SU-DHL-6 (cell line): ENCODE measurements at regions not wholly inside any gene's neighbourhood (a gene's known extent, or its start where the extent isn't known, plus 50 kb on each side); places are given as distances from the start of the nearest gene placed in this dataset.

Experiments
- H2AFZ ChIP-seq: fragments of 200-600 bp; sonication (generic); 2 replicates; pipeline ENCODE4 v1.6.1; 2014; ENCODE audit warnings: low read depth, mild to moderate bottlenecking, moderate library complexity, mixed read lengths, antibody characterized with exemption, low read length; ENCODE audit not compliant: severe bottlenecking
- H3F3A ChIP-seq: fragments of 200-600 bp; shearing (Covaris generic); 2 replicates; pipeline ENCODE4 v1.6.0; 2016; ENCODE audit warnings: antibody characterized with exemption, mild to moderate bottlenecking; ENCODE audit not compliant: insufficient read depth
- H3K27ac ChIP-seq: fragments of 200-600 bp; sonication (generic); 2 replicates; pipeline ENCODE4 v1.5.1; 2016; ENCODE audit warnings: low read depth, mild to moderate bottlenecking, low read length, moderate library complexity, mixed read lengths
- H3K27me3 ChIP-seq: fragments of 200-600 bp; sonication (generic), shearing (Covaris generic); 2 replicates; pipeline ENCODE4 v1.6.0; 2014; ENCODE audit warnings: mild to moderate bottlenecking, low read length
- H3K36me3 ChIP-seq: fragments of 200-600 bp; sonication (generic); 2 replicates; pipeline ENCODE4 v1.6.1; 2014; ENCODE audit warnings: mild to moderate bottlenecking, low read length, mixed read lengths
- H3K4me2 ChIP-seq: fragments of 300-600, 200-600 bp; shearing (Covaris generic), sonication (generic); 2 replicates; pipeline ENCODE4 v1.6.0; 2014; ENCODE audit warnings: low read length, low read depth, mild to moderate bottlenecking; ENCODE audit not compliant: poor library complexity, severe bottlenecking
- H3K4me3 ChIP-seq: fragments of 200-600 bp; sonication (generic); 2 replicates; pipeline ENCODE4 v1.5.1; 2014; ENCODE audit warnings: antibody characterized with exemption, low read length, mild to moderate bottlenecking, mixed read lengths; ENCODE audit not compliant: insufficient read depth, poor library complexity, severe bottlenecking
- H3K79me2 ChIP-seq: fragments of 200-600 bp; sonication (generic); 2 replicates; pipeline ENCODE4 v1.6.1; 2014; ENCODE audit warnings: mild to moderate bottlenecking, low read length, moderate library complexity; ENCODE audit not compliant: insufficient read depth
- H3K9ac ChIP-seq: fragments of 200-600 bp; sonication (generic); 2 replicates; pipeline ENCODE4 v1.7.0; 2014; ENCODE audit warnings: mild to moderate bottlenecking, low read length
- H3K9me2 ChIP-seq: fragments of 200-600 bp; sonication (generic); replicated peaks from 2 replicates; pipeline ENCODE4 v1.6.1; 2014; ENCODE audit warnings: low read length; ENCODE audit not compliant: insufficient read depth
- H3K9me3 ChIP-seq: fragments of 200-600 bp; sonication (generic); 2 replicates; pipeline ENCODE4 v1.6.1; 2014; ENCODE audit warnings: low read length, mixed read lengths; ENCODE audit not compliant: insufficient read depth
- H4K20me1 ChIP-seq: fragments of 200-600 bp; sonication (generic); 2 replicates; pipeline ENCODE4 v1.6.1; 2014; ENCODE audit warnings: low read depth, mild to moderate bottlenecking, antibody characterized with exemption, low read length, moderate library complexity, mixed read lengths
- EZH2phosphoT487 ChIP-seq: fragments of 200-600 bp; sonication (generic), shearing (Covaris generic); conservative IDR thresholded peaks from 2 replicates; pipeline ENCODE4 v1.6.1; 2018; ENCODE audit warnings: mild to moderate bottlenecking, antibody characterized with exemption, low read length, moderate library complexity, mixed read lengths
- TF ChIP-seq, protein P1 (sequence below): fragments of 200-600 bp; sonication (generic); IDR thresholded peaks from one replicate; pipeline ENCODE4 v1.5.1; 2017; ENCODE audit warnings: antibody characterized with exemption, mild to moderate bottlenecking, low read length, moderate library complexity; ENCODE audit not compliant: insufficient read depth, poor library complexity, severe bottlenecking

DNA sequence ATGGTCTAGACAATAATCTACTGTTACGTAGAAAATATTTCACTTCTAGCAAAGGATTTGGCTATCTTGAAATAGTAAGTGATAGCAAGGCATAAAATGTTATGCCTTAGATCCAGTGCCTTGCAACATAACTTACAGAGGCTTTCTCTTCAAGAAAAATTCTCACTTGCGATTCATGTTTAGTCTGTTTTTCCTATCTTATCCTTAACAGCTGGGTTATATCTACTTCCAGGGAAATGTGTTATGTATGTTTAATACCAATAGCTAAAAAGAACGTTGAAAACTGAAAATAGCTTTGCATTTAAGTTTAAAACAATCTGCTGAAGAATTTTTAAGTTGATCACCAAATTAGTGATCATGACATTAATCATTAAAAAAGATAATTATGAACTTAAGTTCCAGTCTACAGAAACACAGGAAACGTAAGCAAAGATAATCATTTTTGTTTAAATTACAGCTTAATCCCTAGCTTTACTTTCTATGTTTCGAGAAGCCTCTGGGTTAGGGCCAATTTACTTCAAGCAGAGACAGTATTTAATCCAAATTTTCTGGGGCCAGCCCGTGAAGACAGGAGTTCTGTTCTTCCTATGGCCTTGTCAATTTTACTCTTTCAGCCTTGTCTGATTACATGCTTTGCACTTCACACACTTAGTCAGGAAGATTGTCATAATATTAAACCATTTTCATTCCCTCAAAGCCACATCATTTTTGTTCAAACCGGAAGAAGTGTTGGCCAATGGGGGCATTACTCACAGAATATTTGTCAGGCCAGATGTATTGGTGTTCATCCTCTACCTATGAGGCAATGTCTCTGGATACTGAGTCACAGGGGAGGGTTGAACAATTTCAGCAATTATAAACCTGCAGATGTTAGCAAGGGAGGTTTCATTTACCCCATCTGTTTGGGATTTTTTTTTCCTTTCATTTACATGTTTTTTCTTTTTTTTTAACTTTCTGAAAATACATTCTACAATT lies 1132.9 kb upstream of the ZEB2 start:
- Histone ChIP-seq H3K4me3 (no peak overlapping the region), H3K9me3 (no peaks in the 10 kb centered on the region), H3K9ac (no peak overlapping the region), H3K4me2 (no peak overlapping the region), H3K27ac (no peak overlapping the region), H2AFZ (peak overlapping the region; percentile 22), H3K36me3 (no peaks in the 10 kb centered on the region), H3K9me2 (no peaks in the 10 kb centered on the region), H3F3A (no peaks in the 10 kb centered on the region), H3K27me3 (no peaks in the 10 kb centered on the region), H4K20me1 (no peaks in the 10 kb centered on the region), H3K79me2 (no peaks in the 10 kb centered on the region)
- TF ChIP-seq, protein P1, sequence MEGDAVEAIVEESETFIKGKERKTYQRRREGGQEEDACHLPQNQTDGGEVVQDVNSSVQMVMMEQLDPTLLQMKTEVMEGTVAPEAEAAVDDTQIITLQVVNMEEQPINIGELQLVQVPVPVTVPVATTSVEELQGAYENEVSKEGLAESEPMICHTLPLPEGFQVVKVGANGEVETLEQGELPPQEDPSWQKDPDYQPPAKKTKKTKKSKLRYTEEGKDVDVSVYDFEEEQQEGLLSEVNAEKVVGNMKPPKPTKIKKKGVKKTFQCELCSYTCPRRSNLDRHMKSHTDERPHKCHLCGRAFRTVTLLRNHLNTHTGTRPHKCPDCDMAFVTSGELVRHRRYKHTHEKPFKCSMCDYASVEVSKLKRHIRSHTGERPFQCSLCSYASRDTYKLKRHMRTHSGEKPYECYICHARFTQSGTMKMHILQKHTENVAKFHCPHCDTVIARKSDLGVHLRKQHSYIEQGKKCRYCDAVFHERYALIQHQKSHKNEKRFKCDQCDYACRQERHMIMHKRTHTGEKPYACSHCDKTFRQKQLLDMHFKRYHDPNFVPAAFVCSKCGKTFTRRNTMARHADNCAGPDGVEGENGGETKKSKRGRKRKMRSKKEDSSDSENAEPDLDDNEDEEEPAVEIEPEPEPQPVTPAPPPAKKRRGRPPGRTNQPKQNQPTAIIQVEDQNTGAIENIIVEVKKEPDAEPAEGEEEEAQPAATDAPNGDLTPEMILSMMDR: no peak
- no peak for TF ChIP-seq EZH2phosphoT487

GRCh38 chr2:145652036-145652435 lies 1132.1 kb upstream of the ZEB2 start:
- H3K79me2 ChIP-seq: no peaks in the 10 kb centered on the region
- H3K9ac ChIP-seq: no peak overlapping the region
- TF ChIP-seq, protein P1: no peak
- no peak for TF ChIP-seq EZH2phosphoT487
- no peaks in the 10 kb centered on the region for H3K36me3 ChIP-seq
- no peak overlapping the region for H3K4me2 ChIP-seq
- no peak overlapping the region for H2AFZ ChIP-seq
- H3K4me3 ChIP-seq: no peak overlapping the region
- no peaks in the 10 kb centered on the region for H3K9me2 ChIP-seq
- no peaks in the 10 kb centered on the region for H4K20me1 ChIP-seq
- H3F3A ChIP-seq: no peaks in the 10 kb centered on the region
- no peaks in the 10 kb centered on the region for H3K27me3 ChIP-seq
- H3K9me3 ChIP-seq: no peaks in the 10 kb centered on the region
- H3K27ac ChIP-seq: no peak overlapping the region

- H2AFZ ChIP-seq: no peak overlapping the region
- no peaks in the 10 kb centered on the region for H3K79me2 ChIP-seq
- no peaks in the 10 kb centered on the region for H3K36me3 ChIP-seq
- H3K27ac ChIP-seq: no peak overlapping the region
- no peaks in the 10 kb centered on the region for H3K27me3 ChIP-seq
- H3K4me2 ChIP-seq: no peak overlapping the region
- H3F3A ChIP-seq: no peaks in the 10 kb centered on the region
- H3K9ac ChIP-seq: no peak overlapping the region
- TF ChIP-seq, protein P1: no peak
- TF ChIP-seq EZH2phosphoT487: no peak
- H3K9me3 ChIP-seq: no peaks in the 10 kb centered on the region
- H4K20me1 ChIP-seq: no peaks in the 10 kb centered on the region
- H3K4me3 ChIP-seq: no peak overlapping the region
- no peaks in the 10 kb centered on the region for H3K9me2 ChIP-seq
Observed at GRCh38 chr2:145650226-145650625, 1130.3 kb upstream of the ZEB2 start.
